Tongue (tissue), 1 donor: ENCODE measurements at regions not wholly inside any gene's neighbourhood (a gene's known extent, or its start where the extent isn't known, plus 50 kb on each side); places are given as distances from the start of the nearest gene placed in this dataset.
"Not testable (repeated sequence)": the region's sequence is repeated elsewhere in the genome, so short reads cannot be mapped to it uniquely, and the experiment has no call there.

ENCODE experiments used
- DNase-seq: peaks from one replicate; pipeline ENCODE4 v3.0.0-alpha.2; 2015

GRCh38 chr4:57231781-57232180 lies 121.6 kb upstream of the IGFBP7 start:
- no peak for DNase-seq

DNA sequence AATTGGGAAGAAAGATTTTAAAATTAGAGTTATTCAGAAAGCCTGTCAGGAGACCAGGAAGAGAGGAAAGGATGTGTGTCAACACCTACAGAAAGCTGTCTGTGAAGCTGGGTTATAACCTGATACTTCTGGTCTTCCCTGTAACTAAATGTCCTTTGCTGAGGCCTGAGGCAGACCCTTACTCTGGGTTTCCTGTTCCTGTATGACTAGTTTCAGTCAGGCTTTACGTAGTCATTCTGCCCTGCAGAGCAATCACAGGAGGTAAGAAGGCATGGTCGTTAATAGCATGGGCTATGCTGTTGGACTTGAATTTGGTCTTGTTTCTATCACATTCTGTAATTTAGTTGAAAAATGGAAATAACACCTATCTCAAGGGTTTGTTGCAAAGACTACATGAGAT lies 110.5 kb upstream of the IGFBP7 start:
- no peak for DNase-seq

DNA sequence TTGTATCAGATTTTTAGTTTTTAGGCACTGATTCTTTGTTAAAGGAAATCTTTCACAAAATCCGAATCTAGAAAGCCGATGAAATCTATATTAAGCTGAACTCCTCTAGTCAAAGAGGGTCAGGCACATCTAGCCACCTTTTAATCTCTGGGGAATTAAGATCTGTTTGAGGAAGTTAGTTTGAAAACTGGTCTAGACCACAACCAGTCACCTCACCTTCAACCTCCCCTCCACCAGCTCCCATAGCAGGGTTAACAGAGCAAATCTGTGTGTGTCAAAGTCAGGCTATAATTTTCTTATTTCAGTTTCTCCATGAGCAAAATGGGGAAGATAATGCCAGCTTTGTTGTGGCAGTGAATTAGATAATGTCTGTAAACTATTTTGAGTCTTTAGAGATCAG lies 110.0 kb upstream of the IGFBP7 start:
- DNase-seq = no peak

GRCh38 chr4:57219431-57219830 lies 109.2 kb upstream of the IGFBP7 start:
- DNase-seq = no peak

GRCh38 chr4:57214654-57215411 lies 104.6 kb upstream of the IGFBP7 start:
- DNase-seq = peak; percentile 50

GRCh38 chr4:57211131-57211530 lies 100.9 kb upstream of the IGFBP7 start:
- no peak for DNase-seq

DNA sequence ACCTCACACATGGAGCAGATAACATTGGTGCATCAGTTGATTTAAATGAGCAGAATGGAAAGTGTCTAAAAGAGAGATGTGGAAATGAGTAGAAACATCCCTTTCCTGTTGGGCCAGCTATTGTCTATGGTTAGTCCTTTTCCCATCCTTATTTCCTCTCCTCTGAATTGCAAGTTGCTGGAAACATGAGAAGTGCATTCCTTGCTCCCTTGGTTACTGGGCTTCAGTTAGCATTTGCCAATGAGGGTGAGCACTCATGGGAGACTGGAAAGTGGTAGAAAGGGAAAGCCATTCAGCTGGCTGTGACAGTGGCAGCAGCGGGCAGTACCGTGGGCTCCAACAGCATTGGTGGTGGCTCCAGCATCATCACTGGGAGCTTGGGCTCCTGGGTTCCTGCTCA lies 96.0 kb upstream of the IGFBP7 start:
- no peak for DNase-seq

- no peak for DNase-seq
Observed at GRCh38 chr4:57205580-57205979, 95.4 kb upstream of the IGFBP7 start.

DNA sequence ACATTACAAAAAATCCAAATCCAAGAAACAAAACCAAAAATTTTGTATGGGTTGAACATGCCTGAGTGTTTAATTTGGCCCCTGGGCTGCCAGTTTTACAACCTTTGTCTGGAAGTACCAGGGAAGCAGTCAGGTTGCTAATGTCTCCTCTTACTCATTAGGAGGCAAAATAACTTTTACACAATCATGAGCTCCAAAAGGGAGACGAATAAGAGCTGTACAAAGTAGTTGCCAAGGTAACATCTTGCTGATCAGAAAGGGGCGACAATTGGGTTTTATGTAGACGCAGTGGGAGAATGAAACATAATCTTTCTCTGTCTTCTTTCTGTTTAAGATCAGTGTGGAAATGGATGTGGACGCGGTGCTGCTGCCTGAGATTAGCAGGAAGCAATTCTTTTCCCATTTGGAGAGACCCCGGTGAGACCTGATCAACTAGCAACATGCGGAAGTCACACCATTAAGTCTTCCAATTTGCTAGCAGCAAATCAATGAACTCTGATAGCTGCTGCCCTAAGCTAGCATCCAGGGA lies 90.7 kb upstream of the IGFBP7 start:
- DNase-seq = no peak

- DNase-seq = no peak
Observed at GRCh38 chr4:57199267-57199666, 89.1 kb upstream of the IGFBP7 start.

- DNase-seq = no peak
Observed at GRCh38 chr4:57195622-57196021, 85.4 kb upstream of the IGFBP7 start.

- DNase-seq = peak; percentile 24
Observed at GRCh38 chr4:57194068-57194611, 84.0 kb upstream of the IGFBP7 start.

DNA sequence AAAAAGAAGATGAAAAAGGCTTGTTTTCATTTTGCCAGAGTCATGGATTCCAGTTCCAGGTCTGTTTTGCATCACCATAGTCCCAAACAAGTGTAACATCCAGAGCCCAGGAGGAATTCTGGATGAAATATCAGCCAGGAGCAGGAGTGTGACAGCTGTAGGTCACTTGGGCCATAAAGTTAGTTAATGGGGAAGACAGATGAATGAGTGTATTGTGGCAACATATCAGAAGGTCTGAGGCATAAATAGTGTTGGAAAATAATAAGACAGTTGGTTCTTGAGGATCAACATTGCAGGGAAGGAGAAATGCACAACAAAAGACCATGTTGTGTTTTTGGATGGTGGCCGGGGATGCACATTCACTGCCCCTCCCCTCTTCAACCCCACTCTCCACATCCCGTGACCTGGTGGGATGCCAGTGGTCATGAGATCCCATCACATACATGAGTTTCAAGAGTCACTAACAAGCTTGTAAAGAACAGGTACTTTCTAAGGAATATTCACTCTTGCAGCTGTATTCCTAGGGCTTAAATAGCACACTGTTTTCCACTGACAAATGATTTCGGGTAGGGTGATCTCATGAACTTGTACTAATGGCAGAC lies 83.1 kb upstream of the IGFBP7 start:
- DNase-seq = peak; percentile 31

GRCh38 chr4:57191523-57192034 lies 81.4 kb upstream of the IGFBP7 start:
- DNase-seq = peak; percentile 75

GRCh38 chr4:57190601-57191481 lies 80.7 kb upstream of the IGFBP7 start:
- DNase-seq = peak; percentile 47

DNA sequence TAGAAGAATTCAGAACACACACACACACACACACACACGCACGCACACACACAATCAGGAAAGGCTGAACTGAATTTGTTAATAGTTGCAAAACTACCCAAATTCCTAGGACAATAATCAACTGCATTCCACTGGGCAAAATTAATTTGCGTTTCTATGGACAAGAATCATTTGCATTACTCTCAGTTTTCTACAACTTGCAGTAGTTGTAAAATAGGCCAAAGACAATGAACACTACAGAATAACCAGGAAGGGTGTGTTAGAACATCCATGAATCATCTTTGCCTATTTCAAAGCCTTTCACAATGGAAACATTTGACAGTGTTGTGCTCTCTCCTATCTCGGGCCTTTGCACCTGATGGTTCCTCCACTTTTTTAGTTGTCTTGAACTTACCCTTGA lies 77.1 kb upstream of the IGFBP7 start:
- no peak for DNase-seq

DNA sequence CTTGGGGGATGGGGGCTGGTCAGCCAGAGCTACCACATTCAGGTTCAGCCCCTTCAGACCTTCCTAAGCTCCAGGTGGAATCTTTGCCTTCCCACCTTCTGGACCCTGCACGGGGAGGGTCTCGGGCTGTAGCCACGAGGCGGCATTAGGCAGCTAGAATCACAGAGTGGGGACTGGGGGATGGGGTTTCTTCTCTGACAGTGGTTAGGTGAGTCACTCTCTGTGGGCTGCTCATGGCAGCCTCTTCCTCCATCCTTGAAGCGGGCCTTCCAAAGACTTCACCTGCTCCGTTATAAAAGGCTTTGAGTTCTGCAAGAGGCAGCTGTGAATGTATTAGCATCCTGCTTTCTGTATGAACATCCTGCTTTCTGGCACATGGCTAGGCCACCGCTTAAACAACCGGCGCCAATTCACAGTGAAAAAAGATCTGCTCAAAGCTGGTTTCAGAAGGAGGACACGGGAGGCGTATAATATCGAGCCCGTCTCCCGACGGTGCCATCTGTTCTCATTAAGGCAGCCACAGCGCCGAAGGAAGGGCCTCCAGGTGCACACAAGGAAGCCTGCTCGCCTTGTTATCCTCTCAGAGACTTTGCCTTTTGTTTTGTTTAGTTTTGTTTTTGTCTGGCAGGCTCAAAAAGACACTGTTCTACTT lies 74.3 kb upstream of the IGFBP7 start:
- peak; percentile 30 for DNase-seq

- peak; percentile 84 for DNase-seq
Observed at GRCh38 chr4:57182132-57182874, 72.1 kb upstream of the IGFBP7 start.

GRCh38 chr4:57173136-57173535 lies 63.0 kb upstream of the IGFBP7 start:
- not testable (repeated sequence) for DNase-seq

DNA sequence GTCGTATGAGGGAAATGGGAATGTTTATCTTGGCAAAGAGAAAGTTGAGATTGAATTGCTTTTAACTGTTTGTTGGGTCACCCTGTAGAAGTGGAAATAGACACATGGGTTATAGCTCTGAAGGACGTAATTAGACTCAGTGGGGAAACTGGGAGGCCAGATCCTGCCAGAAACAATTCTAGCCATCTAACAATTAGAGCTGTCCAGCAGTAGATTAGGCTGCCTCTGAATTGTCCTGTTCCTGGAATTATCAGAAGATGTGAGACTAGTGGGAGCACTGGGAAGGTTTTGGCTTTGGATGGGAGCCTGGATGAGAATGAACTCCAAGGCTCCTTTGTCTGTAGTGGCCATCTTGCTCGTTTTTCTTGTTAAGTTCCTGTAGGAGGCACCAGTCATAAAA lies 61.9 kb upstream of the IGFBP7 start:
- DNase-seq = no peak

DNA sequence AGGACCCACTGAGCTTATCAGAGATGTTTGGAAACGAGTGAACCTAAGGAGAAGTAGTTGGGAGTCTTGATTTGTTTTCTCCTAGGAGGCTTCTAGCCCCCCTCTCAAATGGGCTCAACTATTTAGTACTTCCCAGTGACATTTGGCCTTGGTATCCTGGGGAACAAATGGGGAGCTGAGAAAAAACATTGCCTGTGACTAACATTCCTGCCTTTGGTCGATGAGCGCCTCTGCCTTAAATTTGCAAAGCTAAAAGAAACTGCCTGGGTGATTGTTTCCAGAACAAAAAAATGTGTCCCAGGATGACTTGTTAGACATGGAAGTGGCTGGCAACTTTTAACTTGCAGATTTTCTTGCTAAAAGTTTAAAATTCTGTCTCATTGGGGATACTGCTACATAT lies 58.8 kb upstream of the IGFBP7 start:
- DNase-seq = no peak
